ENCODE measurements at regions not wholly inside any gene's neighbourhood (a gene's known extent, or its start where the extent isn't known, plus 50 kb on each side); places are given as distances from the start of the nearest gene placed in this dataset.
"Not testable (repeated sequence)": the region's sequence is repeated elsewhere in the genome, so short reads cannot be mapped to it uniquely, and the experiment has no call there.

DNA sequence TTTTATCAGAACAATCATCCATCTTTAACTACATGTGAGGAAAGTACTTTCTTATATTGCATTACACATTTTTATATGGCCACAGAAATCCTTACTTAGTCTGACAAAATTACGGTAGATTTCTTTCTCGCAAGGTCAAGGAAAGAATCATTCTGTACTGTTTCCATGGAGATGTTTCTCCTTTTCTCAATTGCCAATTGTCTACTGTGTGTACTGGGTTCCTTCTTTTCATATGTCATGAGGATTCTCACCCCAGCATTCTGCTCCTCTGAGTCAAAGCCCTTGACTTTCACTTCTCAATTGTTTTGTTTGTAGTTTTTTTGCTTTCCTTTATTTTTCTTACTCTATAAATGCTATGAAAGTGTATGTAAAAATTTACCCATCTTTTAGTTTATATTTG lies 99.3 kb upstream of the AGAP9 start:
- DNase-seq, result not testable (repeated sequence)

DNA sequence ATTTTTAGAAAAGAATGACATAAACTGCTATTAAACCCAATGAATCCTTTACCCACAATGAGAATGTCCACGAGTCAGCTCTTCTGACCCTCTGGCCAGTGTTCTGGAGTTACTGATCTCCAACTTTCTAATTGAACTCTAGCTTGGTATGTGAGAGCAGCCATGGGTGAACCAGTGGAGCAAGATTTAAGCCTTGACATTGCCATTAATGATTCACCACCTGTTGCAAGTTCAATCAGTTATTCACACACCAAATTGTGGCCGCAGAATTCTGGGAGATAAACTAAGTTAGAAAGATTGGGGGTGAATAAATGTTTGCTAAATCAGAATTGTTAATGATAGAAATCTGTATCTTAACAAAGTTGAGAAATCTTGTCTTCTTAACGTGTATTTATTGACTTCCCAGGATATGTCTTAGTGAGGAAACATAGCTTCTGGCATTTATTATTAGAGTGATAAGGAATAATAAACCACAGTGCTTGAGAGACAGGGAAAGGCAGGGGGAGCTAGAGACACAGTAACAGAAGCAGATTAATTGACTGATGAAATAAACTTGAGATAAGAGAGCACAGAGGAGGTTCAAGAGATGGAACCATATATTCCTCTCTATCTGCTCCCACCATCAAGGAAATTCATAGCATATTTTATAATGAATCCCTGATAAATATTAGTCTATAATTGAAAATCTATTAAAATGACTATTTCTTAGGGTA lies 96.0 kb upstream of the AGAP9 start:
- peak; percentile 1 for DNase-seq

DNA sequence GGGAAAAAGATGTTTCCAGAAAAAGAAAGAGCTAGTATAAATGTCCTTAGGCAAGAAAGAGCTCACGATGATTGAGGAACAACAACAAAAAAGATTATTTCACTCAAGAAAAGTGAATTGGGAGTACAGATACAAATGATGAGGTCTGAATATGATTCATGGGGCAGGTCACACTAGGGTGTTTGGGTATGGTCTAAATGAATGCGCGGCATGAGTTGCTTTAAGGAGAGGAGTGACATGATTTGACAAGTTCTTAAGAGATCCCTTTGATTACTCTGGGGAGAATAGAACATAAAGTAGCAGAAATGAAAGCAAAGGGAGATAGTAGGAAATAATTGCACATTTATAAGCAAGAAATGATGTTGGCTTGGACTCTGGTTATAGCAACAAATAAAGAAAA lies 85.9 kb upstream of the AGAP9 start:
- not testable (repeated sequence) for DNase-seq

DNA sequence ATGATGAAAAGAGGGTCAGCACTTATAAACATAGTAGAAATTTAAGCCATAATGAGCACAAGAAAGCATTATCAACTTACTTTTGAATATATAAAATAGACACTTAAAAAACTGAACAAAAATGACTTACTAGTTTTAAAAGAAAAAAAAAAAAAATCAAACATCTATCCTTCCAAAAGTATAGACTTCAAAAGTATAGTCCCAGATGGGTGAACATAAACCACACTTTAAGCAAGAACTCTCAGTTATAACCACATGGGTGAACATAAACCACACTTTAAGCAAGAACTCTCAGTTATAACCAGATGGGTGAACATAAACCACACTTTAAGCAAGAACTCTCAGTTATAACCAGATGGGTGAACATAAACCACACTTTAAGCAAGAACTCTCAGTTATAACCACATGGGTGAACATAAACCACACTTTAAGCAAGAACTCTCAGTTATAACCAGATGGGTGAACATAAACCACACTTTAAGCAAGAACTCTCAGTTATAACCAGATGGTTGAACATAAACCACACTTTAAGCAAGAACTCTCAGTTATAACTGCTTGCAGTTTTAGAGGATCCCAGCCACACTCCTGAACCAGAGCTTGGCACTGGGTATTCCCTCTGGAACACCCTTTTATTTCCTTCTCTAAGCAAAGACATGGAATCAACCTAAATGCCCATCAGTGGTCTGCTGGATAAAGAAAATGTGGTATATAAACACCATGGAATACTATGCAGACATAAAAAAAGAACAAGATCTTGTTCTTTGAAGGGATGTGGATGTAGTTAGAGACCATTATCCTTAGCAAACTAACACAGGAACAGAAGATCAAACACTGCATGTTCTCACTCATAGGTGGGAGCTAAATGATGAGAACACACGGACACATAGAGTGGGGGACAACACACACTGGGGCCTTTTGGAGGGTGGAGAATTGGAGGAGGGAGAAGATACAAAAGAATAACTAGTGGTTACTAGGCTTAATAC lies 82.6 kb upstream of the AGAP9 start:
- not testable (repeated sequence) for DNase-seq

DNA sequence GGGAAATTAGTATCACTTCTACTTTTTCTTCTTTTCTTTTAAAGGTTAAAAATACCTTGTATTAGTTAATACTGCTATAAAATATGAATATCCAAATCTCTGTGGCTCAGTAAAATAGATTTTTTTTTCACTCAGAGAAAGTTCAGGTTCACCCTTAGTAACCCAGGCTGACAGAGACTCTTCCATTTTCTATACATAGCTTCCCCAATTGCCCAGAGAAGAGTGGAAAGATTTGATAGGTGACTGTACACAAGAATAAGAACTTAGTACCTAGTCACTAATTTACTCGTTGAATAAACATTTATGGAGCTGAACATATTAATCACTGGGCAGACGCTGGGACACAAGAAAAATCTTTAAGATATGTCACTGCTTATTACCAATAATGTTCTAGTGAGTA lies 77.2 kb upstream of the AGAP9 start:
- not testable (repeated sequence) for DNase-seq

DNA sequence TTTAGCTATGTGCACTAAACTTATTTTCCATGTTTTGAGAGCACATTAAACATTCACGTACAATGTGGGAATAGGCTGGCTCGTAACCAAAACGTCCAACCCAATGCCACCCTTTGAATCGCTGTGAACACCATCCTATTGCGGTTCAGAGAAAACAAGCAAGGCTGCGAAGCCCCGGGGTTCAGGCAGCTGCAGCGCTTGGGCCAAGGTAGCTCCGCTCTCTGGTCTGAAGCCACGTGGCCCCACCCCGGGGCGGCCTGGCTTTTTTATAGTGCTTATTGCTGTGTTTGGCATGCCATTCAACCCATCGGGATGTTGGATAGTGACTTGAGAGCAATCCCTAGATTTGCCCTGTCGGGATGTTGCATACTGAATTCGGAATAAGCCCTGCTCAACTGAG lies 76.7 kb upstream of the AGAP9 start:
- not testable (repeated sequence) for DNase-seq

DNA sequence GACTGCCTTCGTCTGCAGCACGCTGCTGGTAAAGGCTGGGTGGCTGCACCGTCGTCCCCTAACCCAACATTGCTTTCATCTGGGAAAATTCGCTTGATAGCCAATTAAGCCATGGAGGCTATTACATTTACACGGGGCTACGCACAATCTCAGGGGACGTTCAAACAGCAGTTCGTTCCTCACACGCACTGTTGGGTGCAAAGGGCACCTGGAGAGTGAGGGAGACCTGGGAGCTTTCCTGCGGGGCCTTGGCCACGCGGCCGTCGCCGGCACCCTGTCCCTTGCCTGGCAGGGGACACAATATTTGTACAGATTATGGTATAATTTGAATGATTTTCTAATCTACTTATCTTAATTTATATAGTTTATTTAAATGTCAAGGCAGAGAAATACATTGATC lies 76.2 kb upstream of the AGAP9 start:
- not testable (repeated sequence) for DNase-seq

DNA sequence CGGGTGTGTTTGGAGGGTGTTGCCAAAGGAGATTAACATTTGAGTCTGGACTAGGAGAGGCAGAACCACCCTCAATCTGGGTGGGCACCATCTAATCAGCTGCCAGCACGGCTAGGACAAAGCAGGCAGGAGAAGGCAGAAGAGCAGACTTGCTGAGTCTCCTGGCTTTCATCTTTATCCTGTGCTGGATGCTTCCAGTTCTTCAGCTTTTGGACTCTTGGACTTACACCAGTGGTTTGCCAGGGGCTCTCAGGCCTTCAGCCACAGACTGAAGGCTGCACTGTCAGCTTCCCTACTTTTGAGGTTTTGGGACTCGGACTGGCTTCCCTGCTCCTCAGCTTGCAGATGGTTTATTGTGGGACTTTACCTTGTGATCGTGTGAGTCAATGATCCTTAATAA lies 70.4 kb upstream of the AGAP9 start:
- DNase-seq, result not testable (repeated sequence)

DNA sequence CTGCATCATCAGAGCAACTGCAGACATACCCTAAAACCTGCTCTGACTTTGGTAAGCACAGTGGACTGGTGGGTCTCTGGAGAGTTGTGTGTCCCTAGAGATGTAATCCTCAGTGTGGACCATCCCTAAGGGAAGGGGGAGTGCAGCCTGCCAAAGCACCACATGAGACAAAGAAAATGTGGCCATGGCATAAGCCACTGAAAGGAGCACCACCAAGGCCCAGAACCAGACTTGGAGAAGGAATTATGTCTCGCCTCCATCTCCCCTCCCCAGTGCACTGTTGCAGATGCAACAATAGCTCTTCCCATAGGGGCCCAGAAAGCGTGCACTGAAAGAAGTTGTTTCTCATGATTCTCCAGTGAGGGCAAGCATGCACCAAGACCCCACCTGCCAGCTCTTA lies 69.7 kb upstream of the AGAP9 start:
- not testable (repeated sequence) for DNase-seq

DNA sequence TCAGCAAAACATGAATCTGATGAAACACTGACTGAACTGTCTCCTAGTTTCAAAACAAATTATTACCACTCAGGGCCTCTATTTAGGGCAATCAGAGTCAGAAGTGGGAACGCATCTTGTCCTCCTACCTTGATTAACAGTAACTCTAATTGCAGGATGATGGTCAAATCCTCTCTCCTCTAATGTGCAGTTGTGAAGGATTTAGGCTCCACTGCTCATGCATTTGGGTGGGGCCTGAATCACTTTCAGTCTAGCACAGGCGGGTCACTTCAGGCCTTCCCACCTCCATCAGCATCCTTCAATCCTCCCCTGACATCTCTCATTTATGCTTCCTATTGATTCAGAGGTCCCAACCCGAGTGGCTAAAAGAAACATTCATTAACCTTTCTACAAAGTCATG lies 67.5 kb upstream of the AGAP9 start:
- not testable (repeated sequence) for DNase-seq

DNA sequence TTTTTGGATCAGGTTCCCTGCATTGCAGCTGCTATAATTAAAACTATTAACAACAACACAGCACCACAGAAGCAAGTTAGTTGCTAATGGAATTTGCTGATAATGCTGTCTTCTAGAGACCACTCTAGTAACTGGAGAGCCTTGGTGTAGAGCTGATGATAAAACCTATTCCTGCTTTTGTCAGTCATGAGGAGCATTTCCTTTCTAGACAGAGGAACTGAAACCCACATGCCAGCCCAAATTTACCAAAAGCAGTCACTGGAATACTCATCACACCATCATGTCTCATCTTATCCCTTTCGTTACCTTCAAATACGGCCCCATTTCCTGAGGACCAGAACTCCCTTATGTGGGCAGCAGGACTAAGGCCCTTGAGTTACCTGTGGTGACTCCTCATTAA lies 67.1 kb upstream of the AGAP9 start:
- not testable (repeated sequence) for DNase-seq

DNA sequence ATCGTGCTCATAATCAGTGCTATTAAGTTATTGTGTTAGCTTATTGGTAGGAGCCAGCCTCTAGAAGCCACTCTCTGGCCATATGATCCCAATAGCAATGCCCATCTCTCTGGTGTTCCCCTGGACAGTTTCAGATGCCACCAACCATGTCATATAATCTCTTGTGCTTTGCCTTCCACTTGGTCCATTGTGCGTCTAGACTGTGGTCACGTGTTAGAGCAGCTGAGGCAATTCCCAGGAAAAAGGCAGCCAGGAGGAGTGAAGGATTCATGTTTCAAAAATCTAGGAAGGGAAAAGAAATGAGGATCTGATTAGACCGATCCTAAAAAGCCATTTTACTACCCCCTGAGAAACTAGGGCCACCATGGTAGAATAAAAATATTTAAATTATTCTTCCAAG lies 58.6 kb upstream of the AGAP9 start:
- not testable (repeated sequence) for DNase-seq

DNA sequence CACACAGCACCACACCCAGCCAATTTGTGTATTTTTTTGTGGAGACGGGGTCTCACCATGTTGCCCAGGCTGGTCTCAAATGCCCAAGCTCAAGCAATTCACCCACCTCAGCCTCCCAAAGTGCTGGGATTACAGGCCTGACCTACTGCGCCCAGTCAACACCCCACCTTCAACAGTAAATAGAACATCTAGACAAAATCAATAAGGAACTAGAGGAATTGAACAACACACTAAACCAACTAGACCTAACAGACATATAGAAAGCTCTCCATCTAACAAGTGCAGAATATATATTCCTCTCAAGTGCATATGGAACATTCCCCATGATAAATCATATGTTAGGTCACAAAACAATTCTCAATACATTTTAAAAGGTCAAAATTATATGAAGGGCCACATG lies 56.6 kb upstream of the AGAP9 start:
- DNase-seq, result not testable (repeated sequence)

DNA sequence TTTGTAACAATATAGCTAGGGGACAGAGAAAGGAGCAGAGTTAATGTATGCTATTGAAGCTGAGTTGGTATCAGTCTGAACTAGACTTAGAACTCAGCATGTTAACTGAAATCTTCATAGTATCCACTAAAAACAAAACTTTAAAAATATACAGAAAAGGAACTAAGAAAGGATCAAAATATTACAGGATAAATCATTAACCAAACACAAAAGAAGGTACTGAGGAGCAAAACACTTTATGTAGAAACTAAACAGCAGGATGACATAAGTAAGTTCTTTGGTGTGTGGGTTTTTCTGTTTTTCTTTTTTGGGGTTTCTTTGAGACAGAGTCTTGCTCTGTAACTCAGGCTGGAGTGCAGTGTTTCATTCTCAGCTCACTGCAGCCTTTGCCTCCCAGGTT lies 55.1 kb upstream of the AGAP9 start:
- DNase-seq, result not testable (repeated sequence)

Data from CD4-positive, alpha-beta T cell treated with Interleukin-17A for 4 hours (primary cell).